NOMO-1 treated with dmso at 0.1 percent for 144 hours (cell line): ENCODE measurements at regions not wholly inside any gene's neighbourhood (a gene's known extent, or its start where the extent isn't known, plus 50 kb on each side); places are given as distances from the start of the nearest gene placed in this dataset.

ENCODE experiments used
- DNase-seq: peaks from one replicate; lab custom pipeline; 2025; ENCODE audit not compliant: unreplicated experiment; lab: John Stamatoyannopoulos, UW

- DNase-seq: no peak
These were observed 85.9 kb upstream of the PPARA start for GRCh38 chr22:46064228-46064965.

GRCh38 chr22:46064966-46065666 lies 85.2 kb upstream of the PPARA start:
- DNase-seq: peak; percentile 36

- DNase-seq: no peak
These were observed 84.5 kb upstream of the PPARA start for GRCh38 chr22:46065691-46066454.

- DNase-seq: peak; percentile 30
These were observed 83.6 kb upstream of the PPARA start for GRCh38 chr22:46066691-46067090.

GRCh38 chr22:46067159-46068111 lies 82.9 kb upstream of the PPARA start:
- no peak for DNase-seq

- no peak for DNase-seq
These were observed 82.1 kb upstream of the PPARA start for GRCh38 chr22:46068181-46068592.

GRCh38 chr22:46068593-46069491 lies 81.5 kb upstream of the PPARA start:
- no peak for DNase-seq

- DNase-seq: peak; percentile 81
These were observed 80.7 kb upstream of the PPARA start for GRCh38 chr22:46069521-46070214.

GRCh38 chr22:46070215-46070802 lies 80.0 kb upstream of the PPARA start:
- peak; percentile 59 for DNase-seq

GRCh38 chr22:46070803-46071450 lies 79.4 kb upstream of the PPARA start:
- peak; percentile 64 for DNase-seq

- peak; percentile 64 for DNase-seq
These were observed 78.7 kb upstream of the PPARA start for GRCh38 chr22:46071451-46072109.

GRCh38 chr22:46072110-46072881 lies 78.0 kb upstream of the PPARA start:
- peak; percentile 52 for DNase-seq

GRCh38 chr22:46072981-46073682 lies 77.2 kb upstream of the PPARA start:
- no peak for DNase-seq

GRCh38 chr22:46073683-46074504 lies 76.4 kb upstream of the PPARA start:
- no peak for DNase-seq

GRCh38 chr22:46074771-46075551 lies 75.4 kb upstream of the PPARA start:
- no peak for DNase-seq
